PC-3 (cell line): ENCODE measurements at regions not wholly inside any gene's neighbourhood (a gene's known extent, or its start where the extent isn't known, plus 50 kb on each side); places are given as distances from the start of the nearest gene placed in this dataset.

ENCODE experiments used
- EZH2 ChIP-seq: fragments of 300-600 bp; sonication (generic); IDR thresholded peaks from one replicate; pipeline ENCODE4 v1.6.1; 2017; ENCODE audit warnings: antibody characterized with exemption, mild to moderate bottlenecking, low read length; ENCODE audit not compliant: unreplicated experiment
- TF ChIP-seq, protein P1 (sequence below): fragments of 300-600 bp; sonication (generic); conservative IDR thresholded peaks from 2 replicates; pipeline ENCODE4 v1.5.1; 2017; ENCODE audit warnings: antibody characterized with exemption, low read depth, mild to moderate bottlenecking, low read length

DNA sequence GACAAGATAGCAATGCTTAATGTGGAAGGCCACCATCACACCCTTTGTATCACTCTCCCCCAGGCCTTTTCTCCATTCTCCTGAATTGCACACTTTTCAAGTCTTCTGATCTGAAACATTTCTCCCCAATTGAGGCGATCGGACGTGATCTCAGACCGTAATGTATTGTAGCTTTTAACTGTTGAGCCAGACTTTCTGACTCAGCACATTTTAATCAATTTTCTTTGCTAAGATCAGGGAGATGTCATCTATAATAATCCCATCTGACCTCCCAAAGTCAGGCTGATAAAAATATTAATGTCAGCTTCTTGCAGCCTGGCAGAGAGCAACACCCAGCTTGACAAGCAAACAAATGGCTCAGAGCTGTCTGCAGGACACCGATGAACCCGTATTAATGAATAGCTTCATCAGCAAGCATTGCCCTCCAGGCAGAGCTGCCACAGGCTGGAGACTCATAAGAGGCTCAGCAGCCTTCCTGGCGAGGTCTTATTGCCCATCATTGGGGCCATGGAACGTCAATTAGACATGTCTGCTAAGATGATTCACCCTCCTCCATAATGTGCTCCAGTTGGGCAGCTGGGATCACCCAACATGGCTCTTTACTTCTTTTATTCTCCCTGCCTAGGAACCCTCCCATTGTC is 60.2 kb upstream of the UQCRFS1 start:
- TF ChIP-seq, protein P1, sequence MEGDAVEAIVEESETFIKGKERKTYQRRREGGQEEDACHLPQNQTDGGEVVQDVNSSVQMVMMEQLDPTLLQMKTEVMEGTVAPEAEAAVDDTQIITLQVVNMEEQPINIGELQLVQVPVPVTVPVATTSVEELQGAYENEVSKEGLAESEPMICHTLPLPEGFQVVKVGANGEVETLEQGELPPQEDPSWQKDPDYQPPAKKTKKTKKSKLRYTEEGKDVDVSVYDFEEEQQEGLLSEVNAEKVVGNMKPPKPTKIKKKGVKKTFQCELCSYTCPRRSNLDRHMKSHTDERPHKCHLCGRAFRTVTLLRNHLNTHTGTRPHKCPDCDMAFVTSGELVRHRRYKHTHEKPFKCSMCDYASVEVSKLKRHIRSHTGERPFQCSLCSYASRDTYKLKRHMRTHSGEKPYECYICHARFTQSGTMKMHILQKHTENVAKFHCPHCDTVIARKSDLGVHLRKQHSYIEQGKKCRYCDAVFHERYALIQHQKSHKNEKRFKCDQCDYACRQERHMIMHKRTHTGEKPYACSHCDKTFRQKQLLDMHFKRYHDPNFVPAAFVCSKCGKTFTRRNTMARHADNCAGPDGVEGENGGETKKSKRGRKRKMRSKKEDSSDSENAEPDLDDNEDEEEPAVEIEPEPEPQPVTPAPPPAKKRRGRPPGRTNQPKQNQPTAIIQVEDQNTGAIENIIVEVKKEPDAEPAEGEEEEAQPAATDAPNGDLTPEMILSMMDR, result no peak
- no peak for TF ChIP-seq EZH2
